Activated gamma-delta T cell treated with anti-CD3 and anti-CD28 coated beads, Interleukin-2, amount 50 U/mL, for 16 hours (primary cell): ENCODE measurements at regions not wholly inside any gene's neighbourhood (a gene's known extent, or its start where the extent isn't known, plus 50 kb on each side); places are given as distances from the start of the nearest gene placed in this dataset.

Source experiments
- DNase-seq: peaks from one replicate; pipeline ENCODE4 v3.0.0-alpha.2; 2020; ENCODE audit warnings: low read depth

- DNase-seq, result no peak
Observed at GRCh38 chr4:189278597-189279165, 662.0 kb upstream of the FRG1 start.

GRCh38 chr4:189279188-189279587, 661.5 kb upstream of the FRG1 start:
- DNase-seq, result no peak

GRCh38 chr4:189285377-189285776, 655.3 kb upstream of the FRG1 start:
- no peak for DNase-seq

- DNase-seq, result no peak
Observed at GRCh38 chr4:189291939-189292338, 648.7 kb upstream of the FRG1 start.

- DNase-seq, result no peak
Observed at GRCh38 chr4:189293459-189293858, 647.2 kb upstream of the FRG1 start.

GRCh38 chr4:189294574-189294973, 646.1 kb upstream of the FRG1 start:
- no peak for DNase-seq

GRCh38 chr4:189299706-189300105, 641.0 kb upstream of the FRG1 start:
- no peak for DNase-seq

GRCh38 chr4:189301692-189302091, 639.0 kb upstream of the FRG1 start:
- DNase-seq, result no peak

GRCh38 chr4:189302719-189303118, 638.0 kb upstream of the FRG1 start:
- no peak for DNase-seq

GRCh38 chr4:189304167-189304566, 636.5 kb upstream of the FRG1 start:
- no peak for DNase-seq

GRCh38 chr4:189304809-189305208, 635.9 kb upstream of the FRG1 start:
- DNase-seq, result no peak

GRCh38 chr4:189305500-189305899, 635.2 kb upstream of the FRG1 start:
- DNase-seq, result no peak

- DNase-seq, result no peak
Observed at GRCh38 chr4:189311251-189311650, 629.4 kb upstream of the FRG1 start.

GRCh38 chr4:189313064-189313463, 627.6 kb upstream of the FRG1 start:
- no peak for DNase-seq

- DNase-seq, result no peak
Observed at GRCh38 chr4:189313861-189314513, 626.7 kb upstream of the FRG1 start.

- DNase-seq, result no peak
Observed at GRCh38 chr4:189322426-189322825, 618.2 kb upstream of the FRG1 start.

- DNase-seq, result no peak
Observed at GRCh38 chr4:189341881-189342280, 598.8 kb upstream of the FRG1 start.

GRCh38 chr4:189355590-189355989, 585.1 kb upstream of the FRG1 start:
- no peak for DNase-seq

GRCh38 chr4:189362364-189362763, 578.3 kb upstream of the FRG1 start:
- no peak for DNase-seq

GRCh38 chr4:189364032-189364449, 576.6 kb upstream of the FRG1 start:
- DNase-seq, result no peak

GRCh38 chr4:189365451-189365850, 575.2 kb upstream of the FRG1 start:
- no peak for DNase-seq

- no peak for DNase-seq
Observed at GRCh38 chr4:189367832-189368231, 572.8 kb upstream of the FRG1 start.

- DNase-seq, result no peak
Observed at GRCh38 chr4:189374176-189374575, 566.5 kb upstream of the FRG1 start.

GRCh38 chr4:189376901-189377300, 563.8 kb upstream of the FRG1 start:
- no peak for DNase-seq
